Stimulated activated CD4-positive, alpha-beta T cell treated with anti-CD3 and anti-CD28 coated beads, Interleukin-15, amount 100 ng/mL, for 1 hour (primary cell): ENCODE measurements at regions not wholly inside any gene's neighbourhood (a gene's known extent, or its start where the extent isn't known, plus 50 kb on each side); places are given as distances from the start of the nearest gene placed in this dataset.
A peak's percentile ranks its signal among the peaks of the same experiment; 100 is the strongest.
"Not testable (repeated sequence)": the region's sequence is repeated elsewhere in the genome, so short reads cannot be mapped to it uniquely, and the experiment has no call there.

ENCODE experiments used
- DNase-seq, 2 donors: peaks; one replicate each; pipeline ENCODE4 v3.0.0-alpha.2; 2020; ENCODE audit warnings: low read depth in 1 of 2, low spot score in 1 of 2

GRCh38 chr9:96067004-96067403 lies 191.5 kb downstream of the ERCC6L2 start:
- DNase-seq = no peak

DNA sequence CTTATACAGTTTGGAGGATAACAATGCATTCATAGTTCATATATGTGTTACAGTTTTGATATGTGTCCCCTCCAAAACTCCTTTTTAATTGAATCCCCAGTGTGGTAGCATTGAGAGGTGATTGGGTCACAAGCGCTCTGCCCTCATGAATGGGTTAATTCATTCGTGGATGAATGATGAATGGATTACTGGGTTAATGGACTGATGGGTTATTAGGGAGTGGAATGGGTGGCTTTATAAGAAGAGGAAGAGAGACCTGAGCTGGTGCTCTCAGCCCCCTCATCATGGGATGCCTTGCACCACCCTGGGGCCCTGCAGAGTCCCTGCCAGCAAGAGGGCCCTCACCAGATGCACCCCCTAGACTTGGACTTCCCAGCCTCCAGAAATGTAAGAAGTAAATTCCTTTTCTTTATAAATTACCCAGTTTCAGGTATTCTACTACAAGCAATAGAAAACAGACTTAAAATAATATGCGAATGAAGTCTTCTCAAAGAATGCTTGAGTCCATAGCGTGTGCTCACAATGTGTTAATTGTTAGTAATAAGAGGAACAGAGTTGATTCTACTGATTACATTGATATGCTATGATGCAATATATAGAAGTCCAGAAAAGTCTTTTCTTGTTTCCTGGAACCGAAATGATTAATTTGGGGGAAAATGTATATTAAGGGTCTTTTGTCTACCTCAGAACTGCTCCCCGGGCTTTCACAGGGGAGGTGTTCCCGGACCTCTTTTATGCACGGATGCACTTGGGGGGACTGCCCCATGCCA lies 190.2 kb downstream of the ERCC6L2 start:
- no peak for DNase-seq

DNA sequence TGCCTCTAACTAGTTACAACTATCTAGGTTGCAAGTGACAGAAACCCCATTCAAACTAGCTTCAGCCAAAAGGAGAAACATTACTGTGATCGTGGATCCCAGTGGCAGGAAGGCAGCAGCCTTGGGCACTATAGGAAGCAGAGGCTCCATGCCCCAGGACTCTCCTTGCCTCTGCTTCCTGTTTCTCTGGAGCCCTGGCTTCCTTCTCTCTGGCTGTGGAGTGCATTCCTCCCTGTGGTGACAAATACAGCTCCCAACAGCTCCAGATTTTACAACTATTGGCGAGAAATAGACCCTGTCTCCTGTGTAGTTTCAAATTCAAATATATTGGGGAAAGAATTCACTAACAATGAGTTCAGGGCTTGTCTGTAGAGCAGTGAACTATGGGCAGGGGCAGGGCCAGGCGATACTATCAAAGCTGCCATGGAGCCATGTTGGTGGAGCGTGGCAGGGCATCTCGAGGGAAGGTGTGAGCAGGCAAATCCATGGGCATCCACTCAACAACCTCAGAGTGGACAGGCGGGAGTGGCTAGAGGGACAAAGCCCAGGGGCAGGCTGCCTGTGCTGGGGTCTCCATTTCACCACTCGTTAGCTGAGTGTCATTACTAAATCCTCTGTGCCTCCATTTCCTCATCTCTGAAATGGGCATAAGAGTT lies 189.5 kb downstream of the ERCC6L2 start:
- no peak for DNase-seq

DNA sequence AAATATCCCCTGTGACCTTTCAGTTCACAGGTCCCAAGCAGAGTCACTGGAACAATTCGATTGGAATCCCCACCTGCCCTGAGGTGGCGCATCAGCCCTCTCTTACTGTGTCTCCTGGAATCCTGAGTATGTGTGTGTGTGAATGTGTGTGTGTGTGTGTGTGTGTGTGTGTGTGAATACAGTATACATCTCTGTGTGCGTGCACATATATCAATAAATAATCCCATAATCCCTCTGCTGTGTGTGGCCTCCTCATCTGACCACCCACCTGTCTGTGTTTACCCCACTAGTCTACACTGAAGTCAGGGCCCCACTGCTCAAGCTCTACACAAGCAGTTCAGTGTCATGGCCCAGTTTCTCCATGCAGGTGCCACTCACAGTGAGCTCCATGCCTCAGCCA lies 187.4 kb downstream of the ERCC6L2 start:
- DNase-seq = no peak

GRCh38 chr9:96062031-96062430 lies 186.5 kb downstream of the ERCC6L2 start:
- DNase-seq = no peak

DNA sequence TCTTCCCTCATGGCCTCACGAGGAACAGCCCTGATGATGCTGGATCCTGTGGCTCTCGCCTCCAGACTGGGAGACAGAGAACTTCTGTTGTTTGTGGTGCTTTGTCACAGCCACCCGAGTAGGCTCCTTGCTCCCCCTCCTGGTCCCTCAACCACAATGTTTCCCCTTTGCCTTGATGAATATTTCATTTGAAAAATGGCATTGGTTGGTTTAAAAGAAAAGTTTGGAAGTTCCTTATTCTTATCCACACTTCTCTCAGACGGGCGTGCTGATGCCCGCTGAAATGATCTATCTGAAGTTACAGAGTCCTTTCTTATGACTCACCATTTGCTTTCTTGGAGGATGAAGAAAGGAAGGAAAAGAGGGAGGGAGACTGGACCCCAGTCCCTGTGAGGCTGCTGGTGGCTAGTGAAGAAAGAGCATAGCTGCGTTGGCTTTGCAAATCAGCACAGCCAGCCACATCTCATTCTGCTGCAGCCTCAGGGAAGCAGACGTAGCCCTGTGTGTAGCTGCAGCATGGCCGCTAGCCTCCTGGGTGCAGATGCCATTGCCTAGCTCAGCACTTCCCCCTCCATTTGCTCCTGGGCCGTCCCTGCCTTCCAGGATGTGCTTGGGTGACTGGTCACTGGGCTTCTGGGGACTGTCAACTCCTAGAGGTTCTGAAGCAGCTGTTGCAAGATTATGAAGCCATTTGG lies 185.9 kb downstream of the ERCC6L2 start:
- DNase-seq = peak in 1 of 2 donors; percentile 11

DNA sequence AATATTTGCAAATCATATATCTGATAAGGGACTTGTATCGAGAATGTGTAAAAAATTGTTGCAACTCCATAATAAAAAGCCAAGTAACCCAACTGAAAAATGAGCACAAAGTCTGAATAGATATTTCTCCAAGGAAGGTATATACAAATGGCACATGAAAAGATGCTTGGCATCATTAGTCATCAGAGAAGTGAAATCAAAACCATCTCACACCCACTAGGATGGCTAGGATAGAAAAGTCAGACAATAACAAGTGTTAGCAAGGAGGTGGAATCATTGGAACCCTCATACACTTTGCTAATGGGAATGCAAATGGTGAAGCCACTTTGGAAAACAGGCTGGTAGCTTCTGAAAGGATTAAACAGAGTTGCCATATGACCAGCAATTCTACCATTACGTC lies 182.7 kb downstream of the ERCC6L2 start:
- no peak for DNase-seq

DNA sequence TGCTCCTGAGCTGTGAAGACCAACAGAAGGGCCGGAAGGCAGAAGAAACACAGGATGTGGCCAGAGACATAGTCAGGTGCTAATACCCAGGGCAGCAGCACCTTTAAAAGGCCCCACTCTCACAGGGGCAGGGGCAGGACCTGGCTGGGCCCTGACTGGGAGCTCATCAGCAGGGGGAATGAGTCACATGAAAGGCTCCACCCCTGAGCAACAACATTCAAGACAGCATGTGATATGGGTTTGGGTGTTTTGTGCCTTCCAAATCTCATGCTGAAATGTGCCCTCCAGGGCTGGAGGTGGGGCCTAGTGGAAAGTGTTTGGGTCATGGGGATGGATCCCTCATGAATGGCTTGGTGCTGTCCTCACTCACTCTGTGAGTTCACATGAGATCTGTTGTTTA lies 181.7 kb downstream of the ERCC6L2 start:
- no peak for DNase-seq

GRCh38 chr9:96056226-96056625 lies 180.7 kb downstream of the ERCC6L2 start:
- no peak for DNase-seq

DNA sequence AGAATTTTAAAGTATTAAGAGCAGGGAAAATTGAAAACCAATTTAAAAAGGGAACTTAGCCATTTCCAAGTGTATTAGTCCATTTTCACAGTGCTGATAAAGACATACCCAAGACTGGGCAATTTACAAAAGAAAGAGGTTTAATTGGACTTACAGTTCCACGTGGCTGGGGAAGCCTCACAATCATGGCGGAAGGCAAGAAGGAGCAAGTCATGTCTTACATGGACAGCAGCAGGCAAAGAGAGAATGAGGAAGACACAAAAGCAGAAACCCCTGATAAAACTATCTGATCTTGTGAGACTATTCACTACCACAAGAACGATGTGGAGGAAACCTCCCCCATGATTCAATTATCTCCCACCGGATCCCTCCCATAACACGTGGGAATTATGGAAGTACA lies 178.8 kb downstream of the ERCC6L2 start:
- DNase-seq = not testable (repeated sequence)

GRCh38 chr9:96052686-96053085 lies 177.2 kb downstream of the ERCC6L2 start:
- DNase-seq = no peak

- DNase-seq = no peak
Observed at GRCh38 chr9:96051423-96051822, 175.9 kb downstream of the ERCC6L2 start.

DNA sequence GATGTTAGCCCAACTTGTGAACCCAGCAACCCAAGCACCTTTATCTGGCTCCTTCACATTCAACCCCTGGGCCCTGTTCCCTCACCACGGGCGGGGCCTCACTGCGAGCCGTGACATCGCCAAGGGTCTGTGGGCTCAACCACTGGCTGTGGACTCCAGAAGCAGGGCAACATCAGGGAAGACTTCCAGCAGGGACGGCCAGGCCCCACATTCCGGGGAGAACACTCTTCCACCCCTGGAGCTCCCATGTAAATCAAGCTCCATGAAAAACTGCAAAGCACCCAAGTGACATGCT lies 175.3 kb downstream of the ERCC6L2 start:
- DNase-seq = no peak

DNA sequence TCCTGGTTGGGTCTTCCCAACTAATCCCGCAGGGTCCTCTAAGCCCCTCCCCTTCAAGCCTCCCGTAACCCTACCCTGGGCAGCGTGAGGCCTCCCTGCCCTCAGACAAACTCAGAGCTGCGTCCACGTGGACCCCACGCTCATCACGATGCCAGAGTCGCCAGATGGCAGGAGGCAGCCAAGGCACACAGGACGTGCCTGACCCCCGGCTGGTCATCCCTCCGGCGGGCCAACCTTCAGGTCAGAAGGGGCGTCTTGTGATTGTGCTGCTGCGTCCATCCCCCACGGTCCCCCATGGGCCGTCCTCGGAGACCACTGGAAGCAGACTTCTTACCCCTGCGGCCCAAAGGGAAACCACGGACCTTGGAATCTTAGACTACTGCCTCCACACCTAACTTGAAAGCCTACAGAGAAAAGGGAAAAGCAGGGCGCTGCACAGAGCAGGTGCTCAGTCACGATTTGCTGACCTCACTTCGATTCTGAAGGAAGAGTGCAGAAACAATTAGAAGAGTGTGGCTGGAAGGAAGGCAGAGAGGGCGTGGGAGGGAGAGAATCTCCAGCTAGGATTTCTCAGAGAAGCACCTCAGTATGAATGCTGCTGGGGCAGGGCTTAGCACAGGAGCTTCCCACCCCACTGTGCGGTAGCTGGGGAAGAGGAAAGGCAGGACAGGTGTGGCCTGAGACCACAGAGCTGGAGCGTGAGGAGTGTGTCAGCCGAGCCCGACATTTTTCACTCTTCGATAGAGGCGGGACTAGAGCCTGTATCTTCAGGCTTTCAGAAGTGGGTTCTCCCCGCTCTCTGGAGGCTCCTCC lies 174.8 kb downstream of the ERCC6L2 start:
- DNase-seq = no peak

GRCh38 chr9:96048956-96049831 lies 173.7 kb downstream of the ERCC6L2 start:
- no peak for DNase-seq

DNA sequence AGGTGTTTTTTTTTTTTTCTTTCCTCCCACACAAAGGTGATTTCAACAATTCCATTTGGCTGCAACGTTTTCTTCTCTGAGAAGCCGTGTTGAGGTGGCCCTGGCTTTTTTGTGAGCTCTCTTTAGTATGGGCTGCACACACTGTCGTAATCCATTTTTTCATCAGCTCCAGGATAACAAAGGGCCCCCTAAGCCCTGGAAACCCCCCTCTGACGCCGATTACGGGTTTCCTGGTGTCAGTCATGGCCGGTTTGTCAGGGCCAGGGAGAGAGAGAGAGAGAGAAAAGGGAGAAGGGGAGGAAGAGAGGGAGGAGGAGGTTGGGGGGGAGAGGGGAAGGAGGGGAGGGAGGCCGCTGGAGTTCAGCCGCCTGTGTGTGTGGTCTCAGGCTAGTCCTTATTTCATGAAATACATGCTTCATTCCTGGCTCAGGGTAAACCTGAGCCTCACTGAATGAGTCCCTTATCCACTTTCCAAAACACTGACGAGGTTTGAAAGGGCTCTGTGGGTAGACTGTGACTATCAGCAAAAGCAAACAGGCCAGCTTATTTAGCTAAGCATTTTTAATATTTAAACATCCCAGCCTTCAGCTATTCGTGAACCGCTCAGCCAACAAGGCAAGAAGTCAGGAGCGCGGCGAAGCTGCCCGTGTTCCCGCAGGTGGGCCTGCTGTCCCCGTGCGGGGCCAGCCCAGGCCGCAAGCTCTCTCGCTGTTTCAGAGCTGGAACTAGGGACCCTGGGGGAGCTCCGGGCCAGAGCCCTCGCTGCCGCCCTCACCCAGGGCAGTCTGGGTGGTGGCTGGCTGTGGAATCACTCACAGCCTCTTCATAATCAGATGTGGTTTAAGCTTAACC lies 172.8 kb downstream of the ERCC6L2 start:
- DNase-seq = no peak

- no peak for DNase-seq
Observed at GRCh38 chr9:96047741-96048103, 172.2 kb downstream of the ERCC6L2 start.

GRCh38 chr9:96047116-96047639 lies 171.7 kb downstream of the ERCC6L2 start:
- DNase-seq = no peak

GRCh38 chr9:96045811-96046210 lies 170.3 kb downstream of the ERCC6L2 start:
- DNase-seq = no peak

DNA sequence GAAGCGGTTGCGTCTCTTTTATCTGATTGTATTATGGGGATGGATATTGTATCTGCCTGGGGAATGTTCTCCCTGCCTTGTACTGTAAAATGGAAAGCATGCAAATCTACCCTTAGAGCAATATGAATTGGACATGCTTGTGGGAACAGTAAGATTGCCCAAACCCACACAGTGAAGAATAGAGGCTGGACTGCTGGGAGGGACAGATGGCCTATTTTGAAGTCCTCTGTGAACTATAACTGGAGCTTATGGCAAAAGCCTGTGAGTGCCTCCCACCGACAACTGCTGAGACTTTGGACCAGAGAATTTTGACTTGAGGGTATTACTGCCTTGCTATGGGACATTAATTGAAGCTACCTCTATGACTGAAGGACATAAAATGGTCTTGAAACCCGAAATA lies 168.9 kb downstream of the ERCC6L2 start:
- no peak for DNase-seq
